GM12873 (cell line): ENCODE measurements at regions not wholly inside any gene's neighbourhood (a gene's known extent, or its start where the extent isn't known, plus 50 kb on each side); places are given as distances from the start of the nearest gene placed in this dataset.

Experiments
- TF ChIP-seq, protein P1 (sequence below): IDR thresholded peaks from 2 replicates; pipeline ENCODE4 v1.5.1; 2012; ENCODE audit warnings: low read depth, mild to moderate bottlenecking, moderate library complexity, low read length, control low read depth; ENCODE audit not compliant: insufficient read depth; ENCODE audit errors: missing control alignments

DNA sequence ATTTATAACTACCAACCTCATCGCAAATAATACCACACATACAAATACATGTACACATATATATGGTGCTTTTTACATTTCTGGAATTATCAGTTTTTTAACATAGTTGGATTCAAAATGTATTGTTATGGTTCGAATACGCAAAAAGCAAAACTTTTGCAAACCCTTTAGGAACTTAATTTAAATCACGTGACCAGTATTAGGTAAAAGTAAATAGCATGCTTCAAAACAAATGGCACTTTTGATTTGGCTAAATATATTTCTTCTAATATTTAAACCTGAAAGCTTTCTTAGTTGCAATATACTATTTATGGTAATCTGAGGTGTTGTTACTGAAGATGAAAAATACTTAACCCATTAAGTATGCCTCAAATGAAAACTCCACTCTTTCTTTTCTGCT, 341.4 kb downstream of the C4orf33 start:
- TF ChIP-seq, protein P1, sequence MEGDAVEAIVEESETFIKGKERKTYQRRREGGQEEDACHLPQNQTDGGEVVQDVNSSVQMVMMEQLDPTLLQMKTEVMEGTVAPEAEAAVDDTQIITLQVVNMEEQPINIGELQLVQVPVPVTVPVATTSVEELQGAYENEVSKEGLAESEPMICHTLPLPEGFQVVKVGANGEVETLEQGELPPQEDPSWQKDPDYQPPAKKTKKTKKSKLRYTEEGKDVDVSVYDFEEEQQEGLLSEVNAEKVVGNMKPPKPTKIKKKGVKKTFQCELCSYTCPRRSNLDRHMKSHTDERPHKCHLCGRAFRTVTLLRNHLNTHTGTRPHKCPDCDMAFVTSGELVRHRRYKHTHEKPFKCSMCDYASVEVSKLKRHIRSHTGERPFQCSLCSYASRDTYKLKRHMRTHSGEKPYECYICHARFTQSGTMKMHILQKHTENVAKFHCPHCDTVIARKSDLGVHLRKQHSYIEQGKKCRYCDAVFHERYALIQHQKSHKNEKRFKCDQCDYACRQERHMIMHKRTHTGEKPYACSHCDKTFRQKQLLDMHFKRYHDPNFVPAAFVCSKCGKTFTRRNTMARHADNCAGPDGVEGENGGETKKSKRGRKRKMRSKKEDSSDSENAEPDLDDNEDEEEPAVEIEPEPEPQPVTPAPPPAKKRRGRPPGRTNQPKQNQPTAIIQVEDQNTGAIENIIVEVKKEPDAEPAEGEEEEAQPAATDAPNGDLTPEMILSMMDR: no peak

DNA sequence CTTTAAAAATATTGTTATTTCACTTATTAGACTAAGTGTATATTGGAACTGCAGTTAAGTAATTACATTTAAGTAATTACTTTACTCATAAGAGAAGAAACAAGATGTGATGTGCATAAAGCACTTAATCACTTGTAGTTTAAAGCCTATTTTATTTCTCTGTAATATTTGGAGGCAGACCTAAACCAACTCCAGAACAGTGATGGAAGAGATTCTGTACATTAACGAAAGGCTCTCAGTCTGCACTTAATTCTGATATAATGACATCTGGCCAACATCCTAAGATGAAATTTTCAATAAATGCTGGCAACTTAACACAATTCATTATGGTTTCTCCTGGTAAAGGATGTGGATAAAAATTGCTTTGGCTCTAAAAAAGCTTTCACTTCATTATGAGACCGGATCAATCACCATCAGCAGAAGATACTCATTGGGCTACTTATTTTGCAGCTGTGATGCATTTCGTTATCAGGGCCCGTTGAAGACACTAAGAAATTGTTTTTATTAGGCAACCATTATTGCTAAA, 342.6 kb downstream of the C4orf33 start:
- TF ChIP-seq, protein P1: no peak

DNA sequence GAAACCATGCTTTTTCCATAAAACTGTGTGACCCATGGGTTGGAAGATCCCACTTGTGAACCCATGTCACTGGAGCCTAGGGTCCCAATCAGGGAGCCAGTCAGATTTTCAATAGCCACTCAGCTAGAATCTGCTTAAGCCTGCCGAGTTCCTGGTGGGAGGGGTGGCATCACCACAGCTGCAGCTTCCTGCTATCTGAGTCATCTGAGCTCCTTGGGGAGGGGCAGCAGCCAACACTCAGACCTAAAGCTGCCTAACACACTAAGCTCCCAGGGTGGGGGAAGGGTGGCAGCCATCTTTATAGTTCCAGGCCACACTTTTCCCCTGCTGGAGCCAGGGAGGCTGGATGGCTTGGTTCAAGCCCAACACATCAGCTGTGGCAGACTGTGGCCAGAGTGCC, 350.1 kb downstream of the C4orf33 start:
- TF ChIP-seq, protein P1: no peak

DNA sequence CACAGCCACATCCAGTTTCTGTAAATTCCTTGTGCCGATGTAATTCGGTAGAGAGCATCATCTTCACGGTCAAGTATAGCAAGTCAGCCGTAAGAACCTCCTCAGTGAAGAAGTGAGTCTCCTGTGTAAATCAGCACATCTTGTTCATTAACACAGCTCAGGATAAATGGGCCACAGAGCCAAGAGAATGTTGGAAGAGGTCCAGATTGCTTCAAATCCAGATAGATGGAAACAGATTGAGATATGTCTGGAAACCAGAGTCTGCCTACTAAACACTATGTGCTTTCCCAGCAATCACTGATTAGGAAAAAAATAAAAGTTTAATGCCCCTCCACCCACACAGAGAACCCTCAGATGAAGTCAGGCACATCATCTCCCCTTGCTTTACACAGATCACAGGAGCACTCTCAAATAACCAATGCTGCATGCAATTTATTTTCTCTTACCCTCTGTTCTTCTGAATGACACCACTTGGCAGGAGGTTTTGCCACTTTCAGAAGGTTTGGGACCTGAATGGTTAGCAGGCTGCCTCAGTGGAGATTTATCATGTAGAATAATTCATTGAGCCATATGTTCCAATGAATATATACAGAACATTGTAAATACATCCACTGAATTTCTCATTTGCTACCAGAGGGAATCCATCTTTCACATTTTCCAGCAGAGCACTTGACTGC, 357.7 kb downstream of the C4orf33 start:
- TF ChIP-seq, protein P1: no peak

DNA sequence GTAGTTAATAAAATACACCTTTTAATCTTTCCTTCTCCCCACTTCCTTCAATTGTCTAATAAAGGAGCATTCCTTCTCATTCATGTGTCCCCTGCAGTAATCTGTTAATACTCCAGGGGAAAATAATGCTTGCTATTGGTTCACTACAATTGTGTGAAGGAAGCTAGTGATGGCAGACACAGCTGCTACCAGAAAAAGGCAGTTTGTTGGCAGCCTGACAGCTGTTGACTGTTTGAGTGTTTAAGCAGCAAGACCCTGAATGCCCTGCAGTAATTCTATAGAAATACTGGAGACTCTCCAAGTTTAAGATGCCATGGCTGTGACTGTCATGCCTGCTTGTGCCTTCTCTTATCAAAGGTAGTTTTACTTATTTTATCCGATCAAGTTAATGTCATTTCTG, 359.5 kb downstream of the C4orf33 start:
- TF ChIP-seq, protein P1: no peak

DNA sequence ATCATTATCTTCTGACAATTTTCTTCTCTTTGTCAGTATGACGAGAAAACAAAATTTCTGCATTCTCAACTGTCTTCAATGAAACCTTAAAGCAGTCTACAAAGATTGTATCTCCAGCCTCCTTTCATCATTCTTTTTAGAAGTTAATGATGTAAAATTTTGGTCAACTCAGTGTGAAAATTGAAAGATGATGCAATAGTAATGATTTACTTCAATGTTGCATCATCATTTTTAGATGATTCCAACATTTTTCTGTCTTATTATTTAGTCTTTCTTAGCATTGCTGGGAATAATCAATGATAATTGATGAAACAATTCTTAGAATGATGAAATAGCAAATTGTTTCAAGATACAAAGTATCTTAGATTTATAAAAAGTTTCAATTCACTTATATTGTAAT, 372.7 kb downstream of the C4orf33 start:
- TF ChIP-seq, protein P1: no peak

DNA sequence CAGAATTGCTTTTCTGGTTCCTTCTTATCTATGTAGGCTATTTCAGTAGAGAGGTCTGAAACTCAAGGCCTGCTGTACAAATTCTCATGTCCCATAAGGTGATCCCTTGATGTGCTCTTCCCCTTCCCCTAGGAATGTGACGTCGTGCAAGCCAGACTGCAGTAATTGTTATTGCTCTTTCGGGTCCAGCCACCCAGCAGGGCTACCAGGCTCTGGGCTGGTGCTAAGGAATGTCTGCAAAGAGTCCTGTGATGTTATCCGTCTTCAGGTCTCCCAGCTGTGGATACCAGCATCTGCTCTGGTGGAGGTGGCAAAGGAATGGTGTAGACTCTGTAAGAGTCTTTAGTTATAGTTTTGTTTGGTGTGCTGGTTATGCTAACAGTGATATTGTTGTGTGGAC, 378.7 kb downstream of the C4orf33 start:
- TF ChIP-seq, protein P1: no peak
